HG03521 (cell line): ENCODE measurements at regions not wholly inside any gene's neighbourhood (a gene's known extent, or its start where the extent isn't known, plus 50 kb on each side); places are given as distances from the start of the nearest gene placed in this dataset.
"Not testable (repeated sequence)": the region's sequence is repeated elsewhere in the genome, so short reads cannot be mapped to it uniquely, and the experiment has no call there.

Experiments used
- ATAC-seq: cut with Tn5 transposase; IDR thresholded peaks from one replicate; pipeline ENCODE4 v1.9.1; 2021; ENCODE audit warnings: mild to moderate bottlenecking, moderate library complexity; ENCODE audit not compliant: unreplicated experiment

- ATAC-seq: no peak
Observed at GRCh38 chr10:11668847-11669610, 57.6 kb upstream of the USP6NL start.

GRCh38 chr10:11667756-11668155 lies 56.3 kb upstream of the USP6NL start:
- no peak for ATAC-seq

DNA sequence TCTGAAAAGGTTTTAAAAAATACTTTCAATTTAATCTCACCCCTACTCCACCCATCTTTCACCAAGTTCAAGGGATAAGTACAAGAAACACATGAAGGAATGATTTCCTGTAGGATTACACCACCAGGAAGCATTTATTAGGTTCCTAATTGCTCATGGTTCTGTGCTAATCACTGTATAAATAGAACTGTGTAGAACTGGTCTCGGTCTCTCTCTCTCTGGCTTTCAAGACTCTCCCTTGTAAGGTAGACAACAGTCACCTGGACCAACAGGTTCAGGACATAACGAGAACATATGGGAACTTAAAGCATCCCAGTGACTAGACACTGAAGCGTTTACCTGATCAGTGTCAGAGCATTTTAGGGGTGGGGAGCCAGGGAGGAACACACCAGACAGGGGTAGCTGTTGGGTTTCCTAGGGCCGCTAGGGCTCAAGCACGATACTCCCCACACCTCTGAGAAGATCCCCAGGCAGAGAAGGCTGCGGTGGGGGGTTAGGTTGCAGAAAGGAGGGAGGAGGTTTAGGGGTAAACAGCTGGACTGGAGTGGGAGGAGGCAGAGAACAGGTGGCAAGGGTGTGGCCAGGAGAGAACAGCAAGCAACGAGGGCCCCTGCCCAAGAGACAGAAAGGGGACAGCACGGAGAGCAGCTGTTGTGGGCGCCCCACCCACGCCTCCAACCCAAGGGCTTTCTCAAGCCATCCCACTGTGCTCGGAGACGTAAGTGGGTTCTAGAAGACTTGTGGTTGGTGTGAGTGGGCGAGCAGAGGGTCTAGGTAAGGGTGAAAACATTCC lies 52.5 kb upstream of the USP6NL start:
- peak; percentile 79 for ATAC-seq

- ATAC-seq: not testable (repeated sequence)
Observed at GRCh38 chr10:11663126-11663515, 51.7 kb upstream of the USP6NL start.

GRCh38 chr10:11661441-11661840 lies 50.0 kb upstream of the USP6NL start:
- no peak for ATAC-seq
